Colon (tissue), 2 donors: ENCODE measurements at regions not wholly inside any gene's neighbourhood (a gene's known extent, or its start where the extent isn't known, plus 50 kb on each side); places are given as distances from the start of the nearest gene placed in this dataset.

ENCODE experiments used
- FAIRE-seq: peaks from 2 replicates; lab custom pipeline; 2012; peaks lifted over from hg19 to GRCh38; lab: Jason Lieb, UNC
- donor health status: control.
- donor health status: control.

DNA sequence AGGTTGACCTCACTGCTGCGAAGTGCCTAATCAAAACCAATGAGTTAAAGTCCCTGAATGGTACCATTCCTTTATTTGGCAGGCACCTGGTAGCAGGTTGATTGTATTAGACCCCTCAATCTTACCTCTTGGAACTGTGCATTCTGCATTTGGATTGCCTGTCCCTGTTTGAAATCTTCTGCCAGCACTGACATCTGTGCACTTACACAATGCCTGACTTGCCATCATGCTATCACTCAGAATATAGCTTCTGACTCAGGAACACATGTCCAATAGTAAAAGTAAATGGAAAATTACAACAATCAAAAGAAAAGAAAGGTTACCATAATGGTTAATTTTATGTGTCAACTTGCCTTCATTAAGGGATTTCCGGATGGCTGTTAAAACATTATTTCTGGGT is 366.0 kb upstream of the PDGFD start:
- FAIRE-seq, result no peak

DNA sequence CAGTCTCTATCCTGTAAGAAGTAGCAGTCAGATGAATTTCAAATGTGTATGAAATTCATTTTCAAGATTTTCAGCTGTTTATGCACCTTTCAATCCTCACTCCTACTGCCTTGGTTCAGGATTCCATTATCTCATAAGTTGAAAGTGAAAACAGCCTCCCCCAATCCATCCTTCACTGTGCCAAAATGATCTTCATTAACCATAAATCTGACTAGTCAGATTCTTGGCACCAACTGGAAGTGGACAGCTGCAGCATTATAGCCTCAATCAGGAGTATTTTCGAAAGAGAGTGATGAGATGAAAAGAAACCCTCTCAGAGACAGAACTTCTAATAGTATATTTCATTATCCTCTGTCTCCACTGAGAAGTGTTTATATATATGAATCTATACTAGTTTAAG is 365.3 kb upstream of the PDGFD start:
- no peak for FAIRE-seq

GRCh38 chr11:104526006-104526405 is 362.1 kb upstream of the PDGFD start:
- no peak for FAIRE-seq

DNA sequence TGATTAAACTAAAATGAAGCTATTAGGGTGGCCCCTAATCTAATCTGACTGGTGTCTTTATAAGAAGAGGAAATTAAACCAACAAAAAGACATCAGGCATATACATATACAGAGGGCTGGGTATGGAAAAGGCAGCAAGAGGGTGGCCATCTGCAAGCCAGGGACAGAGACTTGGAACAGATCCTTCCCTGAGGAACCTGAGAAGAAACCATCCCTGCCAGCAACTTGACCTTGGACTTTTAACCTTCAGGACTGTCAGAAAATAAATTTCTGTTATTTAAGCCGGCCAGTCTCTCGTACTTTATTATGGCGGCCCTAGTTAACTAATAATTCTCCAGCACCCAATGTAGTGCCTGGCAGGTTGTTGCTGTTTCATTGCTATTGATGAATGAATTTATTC is 361.5 kb upstream of the PDGFD start:
- no peak for FAIRE-seq

GRCh38 chr11:104524254-104524653 is 360.3 kb upstream of the PDGFD start:
- FAIRE-seq, result no peak

DNA sequence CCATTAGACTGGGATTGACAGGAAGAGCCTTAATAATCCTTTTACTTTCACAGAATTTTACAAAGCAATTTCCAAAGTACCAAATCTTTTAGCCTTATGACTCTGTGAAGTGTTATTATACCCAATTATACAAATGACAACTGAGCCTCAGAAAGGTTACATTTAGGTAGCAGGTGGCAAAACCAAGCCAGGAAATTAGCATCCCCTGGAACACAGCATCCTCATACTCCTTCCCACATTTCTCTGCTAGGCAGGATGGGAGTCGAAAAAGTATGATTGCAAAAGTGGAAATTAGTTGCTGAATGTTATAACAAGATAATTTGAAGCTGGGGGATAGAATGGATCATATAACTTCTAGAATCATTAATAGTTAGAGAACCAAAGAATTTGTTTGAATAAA is 359.7 kb upstream of the PDGFD start:
- no peak for FAIRE-seq

GRCh38 chr11:104522650-104523049 is 358.7 kb upstream of the PDGFD start:
- no peak for FAIRE-seq

DNA sequence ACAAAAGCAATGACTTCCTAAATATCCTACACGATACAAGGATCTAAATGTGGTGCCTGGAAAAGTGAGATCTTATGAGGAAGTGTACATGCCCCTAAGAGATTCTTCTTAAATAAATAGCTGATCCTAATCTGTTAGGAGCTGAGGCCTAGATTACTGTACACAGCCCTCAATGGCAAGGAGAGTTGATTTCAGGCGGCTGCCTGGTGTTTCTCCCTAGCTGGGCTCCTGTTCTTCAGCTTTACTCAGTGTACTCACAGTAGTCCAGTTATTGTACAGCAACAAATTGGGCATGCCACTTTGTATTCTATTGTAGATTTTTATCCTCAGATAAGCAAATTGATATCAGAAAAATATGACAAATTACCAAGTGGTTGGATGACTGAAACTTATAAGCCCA is 358.2 kb upstream of the PDGFD start:
- FAIRE-seq, result no peak

DNA sequence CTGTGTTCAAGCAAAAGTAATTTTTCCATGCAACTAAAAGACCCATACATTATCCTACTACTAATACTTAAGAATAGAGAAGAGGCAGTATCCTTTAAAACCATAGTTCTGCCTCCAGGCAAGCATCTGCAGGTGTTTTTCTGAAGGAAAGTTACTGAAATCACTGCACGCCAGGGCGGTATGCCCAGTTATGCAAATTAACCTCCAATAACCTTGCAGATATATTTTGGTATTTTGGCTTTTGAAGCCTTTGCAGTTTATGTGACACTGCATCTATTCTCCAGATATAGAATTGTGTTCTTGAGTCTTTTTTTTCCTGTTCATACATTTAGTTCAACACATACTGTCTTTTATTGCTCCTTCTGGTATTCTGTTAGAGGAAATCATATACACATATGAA is 346.2 kb upstream of the PDGFD start:
- FAIRE-seq, result no peak

DNA sequence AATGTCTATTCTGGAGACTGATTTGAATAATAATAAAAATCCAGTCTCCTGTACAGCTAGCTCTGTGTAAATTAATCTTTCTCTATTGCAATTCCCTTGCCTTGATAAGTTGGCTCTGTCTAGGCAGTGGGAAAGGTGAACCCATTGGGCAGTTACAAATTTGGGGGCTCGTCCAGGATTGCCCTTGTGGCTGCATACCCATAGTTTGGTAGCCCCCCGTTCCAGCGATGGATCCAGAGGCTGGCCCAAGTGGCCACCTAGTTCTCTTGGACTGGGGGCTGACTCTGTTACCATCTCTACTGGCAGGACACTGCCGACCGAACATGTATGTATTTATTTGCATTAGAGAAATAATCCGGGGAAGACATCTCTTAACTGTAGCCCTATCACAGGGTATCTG is 326.2 kb upstream of the PDGFD start:
- FAIRE-seq, result no peak

GRCh38 chr11:104488561-104488960 is 324.6 kb upstream of the PDGFD start:
- no peak for FAIRE-seq

DNA sequence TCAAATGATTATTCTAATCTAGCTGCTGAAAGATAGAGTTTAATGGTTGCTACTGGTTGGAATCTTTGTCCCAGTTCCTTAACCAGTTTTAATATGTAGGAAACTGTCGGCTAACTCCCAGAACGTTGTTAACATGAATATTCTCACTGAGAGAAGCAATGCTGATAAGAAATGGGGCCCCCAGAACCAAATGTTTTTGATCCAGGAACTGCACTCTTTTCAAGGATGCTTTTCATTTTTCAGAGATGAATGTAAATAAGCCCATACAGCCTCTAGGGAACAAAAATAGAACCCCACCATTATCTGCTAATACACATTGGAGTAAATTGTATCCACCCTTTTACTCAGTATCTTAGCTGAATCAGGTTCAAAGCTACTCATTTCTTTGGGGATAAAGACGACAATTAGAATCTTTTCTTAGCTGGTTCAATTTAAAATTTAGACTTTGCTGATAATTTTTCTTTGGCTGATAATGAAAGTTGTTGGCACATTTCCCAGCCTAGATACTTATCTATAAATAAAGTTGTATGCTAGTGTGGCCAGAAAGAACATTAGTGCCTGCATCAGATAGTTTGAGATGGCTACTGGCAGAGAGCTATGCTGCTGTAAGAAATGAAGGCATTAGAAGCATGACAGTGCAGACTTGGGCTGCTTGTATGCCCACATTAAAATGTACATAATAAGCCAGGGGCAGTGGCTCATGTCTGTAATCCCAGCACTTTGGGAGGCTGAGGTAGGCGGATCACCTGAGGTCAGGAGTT is 323.3 kb upstream of the PDGFD start:
- FAIRE-seq, result no peak

DNA sequence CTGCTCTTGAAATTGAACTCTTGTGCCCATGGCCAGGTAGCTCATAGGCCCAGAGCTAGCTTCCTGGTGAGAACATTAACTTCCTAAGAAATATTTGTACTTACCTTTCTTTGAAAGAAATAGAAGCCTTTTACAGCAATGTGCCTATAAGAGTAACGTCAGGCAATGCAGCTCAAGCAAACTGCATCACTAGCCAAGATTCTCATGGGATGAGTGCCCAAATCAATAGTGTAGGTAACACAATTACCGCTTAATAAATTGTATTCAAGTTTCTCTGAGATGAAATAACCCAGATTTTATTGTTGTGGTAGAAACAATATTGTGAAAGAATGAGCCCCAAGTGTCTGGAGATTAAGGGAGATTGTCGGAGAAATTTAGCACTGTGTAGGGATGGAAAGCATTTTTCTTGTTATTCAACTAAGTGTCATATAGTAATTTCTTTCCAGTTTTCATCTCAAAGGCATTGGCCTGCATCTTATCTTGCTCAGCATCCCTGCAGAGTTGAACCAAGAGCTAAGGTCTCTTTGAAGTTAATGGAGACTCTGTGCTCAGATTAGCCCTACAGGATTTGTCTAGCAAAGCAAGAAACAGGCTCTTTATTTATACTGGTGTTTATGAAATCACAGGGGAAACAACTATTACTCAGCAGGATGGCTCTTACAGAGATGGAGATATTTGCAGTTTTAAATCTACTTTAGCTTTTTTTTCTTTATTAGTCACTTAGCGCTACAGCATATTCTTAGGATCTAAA is 321.0 kb upstream of the PDGFD start:
- no peak for FAIRE-seq

DNA sequence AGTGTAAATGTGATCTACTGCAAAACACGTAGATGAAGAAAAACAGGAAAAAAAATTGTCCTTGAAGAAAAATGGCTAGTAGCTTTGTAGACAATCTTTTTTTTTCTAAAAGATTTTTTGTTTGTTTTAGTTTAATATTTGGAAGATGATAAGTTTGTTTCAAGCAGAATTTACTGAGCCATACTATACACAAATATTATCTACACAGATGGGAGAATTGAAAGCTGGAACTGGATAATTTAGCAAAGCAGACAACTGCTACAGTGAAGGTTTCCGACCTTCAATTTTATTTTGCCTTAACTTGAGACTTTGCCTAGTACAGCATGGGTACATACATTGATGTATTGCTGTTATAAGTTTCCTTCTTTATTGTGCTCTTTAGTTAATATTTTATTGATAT is 313.0 kb upstream of the PDGFD start:
- no peak for FAIRE-seq

DNA sequence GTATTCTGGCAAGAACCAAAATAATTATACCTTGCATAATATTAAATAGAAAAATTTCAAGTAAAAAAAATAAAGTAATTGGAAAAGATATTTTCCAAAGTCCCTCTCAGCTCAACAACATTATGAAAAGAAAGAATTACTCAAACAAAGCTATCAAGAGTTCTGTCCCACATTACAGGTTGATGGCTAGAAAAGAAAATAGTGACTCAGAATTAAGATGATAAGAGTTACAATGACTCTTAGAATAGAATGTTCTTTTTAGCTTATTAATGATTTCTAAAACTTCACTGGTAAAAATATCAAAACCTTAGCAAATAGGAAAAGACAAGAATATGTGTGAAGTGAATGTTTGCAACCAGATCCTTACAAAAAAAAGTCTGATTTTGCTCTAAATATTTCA is 312.5 kb upstream of the PDGFD start:
- FAIRE-seq, result no peak

DNA sequence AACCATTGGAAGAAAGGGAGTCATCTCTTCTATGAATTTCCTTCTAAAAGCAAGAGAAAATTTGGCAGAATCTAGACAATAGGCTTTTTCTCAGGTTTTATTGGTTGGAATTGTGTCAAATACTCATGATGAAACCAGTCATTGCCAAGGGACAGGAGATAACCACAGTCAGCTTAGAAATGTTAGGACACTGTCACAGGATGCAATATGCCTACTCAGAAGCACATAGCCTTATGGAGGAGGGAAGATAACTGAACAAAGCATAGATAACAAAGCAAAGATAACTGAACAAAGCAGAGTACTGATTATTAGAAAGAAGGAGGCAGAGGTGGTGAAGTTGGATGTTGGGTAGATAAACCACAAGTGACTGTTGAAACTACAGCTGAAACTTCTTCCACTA is 303.5 kb upstream of the PDGFD start:
- no peak for FAIRE-seq

GRCh38 chr11:104465321-104465720 is 301.4 kb upstream of the PDGFD start:
- FAIRE-seq, result no peak

DNA sequence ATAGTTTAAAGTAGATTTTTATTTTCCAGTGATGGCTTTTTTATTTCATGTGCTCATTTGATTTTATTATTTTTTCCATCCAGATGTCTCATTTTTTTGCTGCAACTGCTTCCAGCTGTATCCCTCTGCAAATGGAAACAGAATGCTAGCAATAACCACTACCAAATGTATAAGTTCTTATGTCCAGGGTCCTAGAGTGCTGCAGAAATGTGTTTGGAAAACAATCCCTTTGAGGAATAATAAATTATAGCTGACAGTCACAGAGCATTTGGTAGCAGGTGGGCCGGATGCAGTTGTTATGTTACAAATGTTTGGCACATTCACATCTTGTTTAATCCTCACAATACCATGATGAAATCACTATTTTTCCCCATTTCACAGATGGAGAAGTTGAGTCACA is 300.7 kb upstream of the PDGFD start:
- FAIRE-seq, result no peak

DNA sequence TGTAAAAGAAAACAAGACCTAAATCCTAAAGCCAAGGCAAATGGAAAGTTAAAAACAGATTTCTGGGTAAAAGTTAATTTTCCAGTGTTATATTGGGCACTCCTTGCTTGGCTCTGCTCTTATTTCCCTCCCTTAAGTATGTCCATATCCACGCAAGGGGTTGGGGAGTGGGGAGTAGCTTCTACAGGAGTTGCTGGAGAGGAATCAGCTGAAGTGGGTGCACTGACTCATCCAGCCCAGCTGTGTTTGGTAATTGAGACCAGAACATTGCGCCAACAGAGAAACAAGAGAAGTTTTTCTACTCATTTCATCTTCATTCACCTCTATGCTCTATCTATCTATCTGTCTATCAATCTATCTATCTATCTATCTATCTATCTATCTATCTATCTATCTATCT is 298.4 kb upstream of the PDGFD start:
- no peak for FAIRE-seq

GRCh38 chr11:104451197-104451893 is 287.4 kb upstream of the PDGFD start:
- no peak for FAIRE-seq

- FAIRE-seq, result no peak
These were observed 279.4 kb upstream of the PDGFD start for GRCh38 chr11:104443387-104443786.

- no peak for FAIRE-seq
These were observed 278.4 kb upstream of the PDGFD start for GRCh38 chr11:104442321-104442720.

- FAIRE-seq, result no peak
These were observed 271.5 kb upstream of the PDGFD start for GRCh38 chr11:104435494-104435893.
